ENCODE measurements at regions not wholly inside any gene's neighbourhood (a gene's known extent, or its start where the extent isn't known, plus 50 kb on each side); places are given as distances from the start of the nearest gene placed in this dataset.

GRCh38 chr13:89212186-89212585, 1541.0 kb downstream of the SLITRK5 start:
- TF ChIP-seq CTCF (IDR thresholded peaks at IDR 0.05; ENCODE audit: low read depth, low read length, missing input control): no peak
- TF ChIP-seq RAD21 (IDR thresholded peaks at IDR 0.05): no peak
- TF ChIP-seq, protein P1, sequence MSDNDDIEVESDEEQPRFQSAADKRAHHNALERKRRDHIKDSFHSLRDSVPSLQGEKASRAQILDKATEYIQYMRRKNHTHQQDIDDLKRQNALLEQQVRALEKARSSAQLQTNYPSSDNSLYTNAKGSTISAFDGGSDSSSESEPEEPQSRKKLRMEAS (IDR thresholded peaks at IDR 0.05): no peak
- no peak for TF ChIP-seq GABPA (IDR thresholded peaks at IDR 0.05 in 1 of 2, conservative IDR thresholded peaks at IDR 0.05 in 1 of 2)

Data from liver (tissue), 3 donors.